ENCODE measurements at regions not wholly inside any gene's neighbourhood (a gene's known extent, or its start where the extent isn't known, plus 50 kb on each side); places are given as distances from the start of the nearest gene placed in this dataset.
A peak's percentile ranks its signal among the peaks of the same experiment; 100 is the strongest.
"Not testable (repeated sequence)": the region's sequence is repeated elsewhere in the genome, so short reads cannot be mapped to it uniquely, and the experiment has no call there.

DNA sequence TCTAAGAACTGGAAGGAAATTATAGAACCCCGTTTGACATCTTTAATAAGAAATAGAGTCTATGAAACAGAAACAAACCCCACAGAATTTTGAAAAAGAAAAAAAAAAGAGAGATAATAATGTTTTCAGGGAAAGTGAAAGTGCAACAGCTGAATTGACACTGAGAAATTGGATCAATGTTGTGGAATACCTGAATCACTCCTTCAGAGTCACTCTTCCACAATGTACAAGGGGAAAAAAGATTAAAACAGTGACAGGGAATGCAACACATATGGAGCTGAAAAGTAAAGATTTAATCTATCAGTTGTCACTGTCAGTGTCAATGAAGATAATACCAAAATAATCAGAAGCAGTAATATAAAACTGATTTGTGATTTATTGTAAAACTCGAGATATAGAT lies 520.8 kb upstream of the HS3ST5 start:
- DNase-seq (ENCODE audit: insufficient read length, low spot score) (no peak), FAIRE-seq (no peak)

- FAIRE-seq (no peak), DNase-seq (ENCODE audit: insufficient read length, low spot score) (no peak)
Observed at GRCh38 chr6:114862819-114863218, 520.0 kb upstream of the HS3ST5 start.

- FAIRE-seq: no peak
- no peak for DNase-seq (ENCODE audit: insufficient read length, low spot score)
Observed at GRCh38 chr6:114862064-114862463, 519.2 kb upstream of the HS3ST5 start.

- DNase-seq (ENCODE audit: insufficient read length, low spot score) (no peak), FAIRE-seq (no peak)
Observed at GRCh38 chr6:114844359-114844758, 501.5 kb upstream of the HS3ST5 start.

DNA sequence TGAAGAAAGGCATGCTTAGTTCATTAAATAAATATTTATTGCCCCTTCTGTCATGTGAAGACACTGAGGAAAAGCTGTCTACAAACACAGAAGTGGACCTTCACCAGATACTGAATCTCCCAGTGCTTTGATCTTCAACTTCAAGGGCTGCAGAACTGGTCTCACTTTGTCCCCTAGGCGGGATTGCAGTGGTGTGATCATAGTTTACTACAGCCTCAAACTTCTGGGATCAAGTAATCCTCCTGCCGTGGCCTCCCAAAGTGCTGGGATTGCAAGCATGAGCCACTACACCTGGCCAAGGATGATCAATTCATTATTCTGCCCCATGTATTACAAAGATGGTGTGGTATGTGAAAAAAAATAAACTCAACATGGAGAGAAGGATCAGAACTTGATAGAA lies 496.2 kb upstream of the HS3ST5 start:
- FAIRE-seq (no peak), DNase-seq (ENCODE audit: insufficient read length, low spot score) (no peak)

DNA sequence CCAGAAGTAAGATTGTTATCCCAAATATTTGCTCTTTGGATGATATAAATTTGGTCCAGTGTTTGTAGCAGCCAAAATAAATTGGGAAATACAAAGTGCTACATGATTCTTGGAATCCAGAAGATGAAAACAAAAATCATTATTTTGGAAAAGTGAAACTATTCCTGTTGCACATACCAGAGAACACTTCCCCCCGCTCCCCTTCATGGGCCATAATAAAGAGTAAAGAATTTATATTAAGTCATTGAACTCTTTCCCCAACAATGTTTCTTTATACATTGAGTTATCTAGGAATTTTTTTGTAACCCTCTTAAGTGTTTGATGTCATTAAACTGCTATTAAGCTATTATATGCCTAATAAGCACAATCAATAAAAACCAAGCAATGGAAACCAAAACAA lies 490.4 kb upstream of the HS3ST5 start:
- DNase-seq (ENCODE audit: insufficient read length, low spot score) (no peak), FAIRE-seq (no peak)

DNA sequence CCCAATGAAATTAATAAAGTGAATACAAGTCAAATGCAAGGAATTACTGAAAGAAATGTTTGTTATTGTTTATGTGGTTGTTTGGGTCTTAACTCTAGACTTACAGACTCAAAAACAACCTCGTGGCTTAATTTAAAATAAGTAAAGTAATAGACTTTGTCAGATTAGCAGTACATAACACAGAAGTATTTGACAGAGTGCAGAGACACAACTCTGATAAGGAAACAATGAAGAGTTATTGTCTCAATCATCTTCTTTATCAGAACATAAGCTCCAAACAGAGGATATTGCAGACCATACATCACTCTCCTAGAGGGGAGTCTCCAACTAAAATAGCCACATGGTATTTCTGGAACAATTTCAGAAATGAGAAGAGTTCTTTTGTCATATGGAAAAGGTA lies 487.7 kb upstream of the HS3ST5 start:
- FAIRE-seq (no peak), DNase-seq (ENCODE audit: insufficient read length, low spot score) (no peak)

DNA sequence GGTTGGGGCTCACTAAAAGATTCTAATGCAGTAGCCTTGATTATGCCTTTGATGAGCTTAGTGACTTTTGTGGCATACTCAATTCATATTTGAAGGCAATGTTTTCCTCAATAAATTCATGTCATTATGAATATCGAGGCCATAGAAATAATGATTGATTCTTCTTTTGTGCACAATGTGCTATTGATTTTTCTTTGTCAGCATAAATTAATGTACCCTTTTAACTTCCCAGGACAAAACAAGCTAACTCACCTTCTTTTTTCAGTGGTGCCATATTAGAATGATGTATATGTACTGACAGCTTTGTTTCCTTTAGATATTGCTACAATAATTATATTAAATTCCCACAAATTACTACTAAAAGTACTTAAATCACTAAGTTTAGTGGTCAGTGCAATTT lies 484.3 kb upstream of the HS3ST5 start:
- FAIRE-seq: no peak

GRCh38 chr6:114824409-114824808 lies 481.6 kb upstream of the HS3ST5 start:
- no peak for FAIRE-seq
- DNase-seq (ENCODE audit: insufficient read length, low spot score): no peak

More for the DNA sequence above, 484.3 kb upstream of the HS3ST5 start:
- DNase-seq (ENCODE audit: insufficient read length, low spot score): no peak

DNA sequence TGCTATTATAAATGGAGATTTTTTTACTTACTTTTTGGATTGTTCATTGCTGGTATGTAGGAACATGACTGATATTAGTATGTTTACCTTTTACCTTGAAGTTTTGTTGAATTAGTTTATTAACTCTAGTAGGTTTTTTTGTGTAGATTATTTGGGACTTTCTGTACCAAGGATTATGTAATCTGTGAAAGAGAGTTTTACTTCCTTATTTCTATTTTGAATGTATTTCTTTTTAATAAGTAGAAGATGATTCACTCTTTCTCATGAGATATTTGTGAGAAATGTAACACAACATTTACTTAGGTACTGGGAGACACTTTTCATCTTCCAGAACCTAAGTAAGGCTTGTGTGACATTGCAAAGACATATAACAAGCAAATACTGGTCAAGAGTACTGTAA lies 473.9 kb upstream of the HS3ST5 start:
- FAIRE-seq (no peak), DNase-seq (ENCODE audit: insufficient read length, low spot score) (no peak)

GRCh38 chr6:114810468-114810867 lies 467.6 kb upstream of the HS3ST5 start:
- FAIRE-seq (no peak), DNase-seq (ENCODE audit: insufficient read length, low spot score) (no peak)

GRCh38 chr6:114805426-114805825 lies 462.6 kb upstream of the HS3ST5 start:
- not testable (repeated sequence) for DNase-seq (ENCODE audit: insufficient read length, low spot score); FAIRE-seq

GRCh38 chr6:114796576-114796975 lies 453.8 kb upstream of the HS3ST5 start:
- no peak for DNase-seq (ENCODE audit: insufficient read length, low spot score)
- FAIRE-seq: no peak

- DNase-seq (ENCODE audit: insufficient read length, low spot score) (no peak), FAIRE-seq (no peak)
Observed at GRCh38 chr6:114793428-114793827, 450.6 kb upstream of the HS3ST5 start.

DNA sequence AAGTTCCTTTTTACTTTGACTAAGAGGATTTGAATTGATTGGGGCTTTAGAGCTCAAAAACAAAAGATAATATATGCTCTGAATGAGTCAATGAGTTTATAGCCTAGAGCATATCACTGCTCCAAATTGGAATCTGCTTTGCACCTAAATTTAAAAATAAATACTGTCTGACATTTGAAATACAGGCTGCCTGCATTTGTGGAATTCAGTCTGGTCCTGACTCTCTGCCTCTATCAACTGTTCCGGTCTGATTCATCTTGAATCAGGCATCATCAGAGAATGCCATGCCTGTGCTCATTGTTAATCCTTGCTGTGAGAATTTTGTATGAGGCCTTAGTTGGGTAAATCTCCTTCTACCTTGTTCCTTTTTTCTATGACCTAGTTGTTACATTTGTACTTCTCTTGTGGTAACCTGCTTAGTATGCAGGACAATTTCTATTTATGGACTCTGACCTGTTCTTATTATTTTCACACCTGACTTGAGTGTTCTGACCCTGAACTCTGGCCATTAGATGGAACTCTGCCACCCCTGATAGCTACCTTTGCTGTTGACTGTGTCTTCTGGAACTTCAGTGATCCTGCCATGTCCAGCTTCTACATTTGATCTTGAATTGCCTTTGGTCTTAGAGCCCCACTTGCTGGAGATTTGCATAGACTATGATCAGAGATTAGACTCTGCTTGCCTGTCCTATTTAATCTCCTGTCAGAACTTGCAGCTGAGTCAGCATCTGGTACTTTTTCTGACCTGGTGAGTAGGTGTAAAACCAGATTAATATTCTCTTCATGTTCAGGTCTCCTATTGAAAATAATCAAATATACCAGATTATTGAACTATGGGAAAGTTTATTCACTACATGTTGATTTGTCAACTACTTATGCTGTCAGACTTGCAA lies 442.7 kb upstream of the HS3ST5 start:
- no peak for DNase-seq (ENCODE audit: insufficient read length, low spot score)
- no peak for FAIRE-seq

DNA sequence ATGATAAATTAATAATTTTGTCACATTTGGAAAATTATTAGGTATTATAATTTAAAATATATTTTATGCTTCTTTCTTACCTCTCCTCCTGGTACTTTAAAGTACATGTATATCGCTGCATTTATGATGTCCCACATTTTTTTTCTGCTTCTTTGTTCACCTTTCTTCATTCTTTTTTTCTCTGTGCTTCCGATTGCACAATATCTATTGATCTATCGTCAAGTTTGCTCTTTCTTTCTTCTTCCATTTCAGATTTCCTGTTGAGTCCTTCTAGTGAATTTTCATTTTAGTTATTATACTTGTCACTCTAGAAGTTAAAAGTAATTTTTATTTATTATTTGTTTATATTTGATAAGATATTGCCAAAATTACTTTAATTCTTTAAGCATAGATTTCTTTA lies 441.0 kb upstream of the HS3ST5 start:
- FAIRE-seq: no peak
- DNase-seq (ENCODE audit: insufficient read length, low spot score): no peak

- FAIRE-seq (no peak), DNase-seq (ENCODE audit: insufficient read length, low spot score) (no peak)
Observed at GRCh38 chr6:114783083-114783482, 440.3 kb upstream of the HS3ST5 start.

DNA sequence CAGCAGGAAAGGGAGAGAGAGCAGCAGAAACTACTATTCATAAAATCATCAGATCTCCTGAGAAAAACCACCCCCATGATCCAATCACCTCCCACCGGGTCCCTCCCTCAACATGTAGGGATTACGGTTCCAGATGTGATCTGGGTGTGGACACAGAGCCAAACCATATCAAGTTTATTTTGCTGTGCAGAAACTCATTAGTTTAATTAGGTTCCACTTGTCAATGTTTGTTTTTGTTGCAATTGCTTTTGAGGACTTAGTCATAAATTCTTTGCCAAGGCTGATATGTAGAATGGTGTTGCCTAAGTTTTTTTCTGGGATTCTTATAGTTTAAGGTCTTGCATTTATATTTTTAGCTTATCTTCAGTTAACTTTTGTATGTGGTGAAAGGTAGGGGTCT lies 422.0 kb upstream of the HS3ST5 start:
- FAIRE-seq (no peak), DNase-seq (ENCODE audit: insufficient read length, low spot score) (no peak)

- no peak for FAIRE-seq
Observed at GRCh38 chr6:114762145-114762544, 419.3 kb upstream of the HS3ST5 start.

GRCh38 chr6:114747995-114748625 lies 405.3 kb upstream of the HS3ST5 start:
- DNase-seq (ENCODE audit: insufficient read length, low spot score) (peak; percentile 4), FAIRE-seq (no peak)

More at GRCh38 chr6:114762145-114762544, 419.3 kb upstream of the HS3ST5 start:
- DNase-seq (ENCODE audit: insufficient read length, low spot score): no peak

GRCh38 chr6:114740547-114740946 lies 397.7 kb upstream of the HS3ST5 start:
- FAIRE-seq: no peak
- no peak for DNase-seq (ENCODE audit: insufficient read length, low spot score)

- DNase-seq (ENCODE audit: insufficient read length, low spot score) (no peak), FAIRE-seq (no peak)
Observed at GRCh38 chr6:114739656-114740055, 396.8 kb upstream of the HS3ST5 start.

Measured in HTR-8/SVneo (cell line).